GM23338 (cell line): ENCODE measurements at regions not wholly inside any gene's neighbourhood (a gene's known extent, or its start where the extent isn't known, plus 50 kb on each side); places are given as distances from the start of the nearest gene placed in this dataset.

ENCODE experiments used
- ATAC-seq: fragments of 200-7000 bp; cut with Tn5 transposase; 3 replicates; pipeline ENCODE4 v1.9.1; 2020
- DNase-seq: peaks from one replicate; pipeline ENCODE4 v3.0.0-alpha.2; 2015; ENCODE audit warnings: low spot score
- H2AFZ ChIP-seq: fragments of 200-600 bp; sonication (generic); 2 replicates; pipeline ENCODE4 v1.8.0; 2016; ENCODE audit warnings: antibody characterized with exemption, mild to moderate bottlenecking, moderate library complexity
- H3F3A ChIP-seq: fragments of 200-600 bp; sonication (generic); replicated peaks from 2 replicates; pipeline ENCODE4 v1.8.0; 2017; ENCODE audit warnings: antibody characterized with exemption, mixed run types, low read depth
- H3K27ac ChIP-seq: fragments of 200-600 bp; sonication (generic); 2 replicates; pipeline ENCODE4 v1.6.1; 2016; ENCODE audit warnings: low read depth
- H3K27me3 ChIP-seq: fragments of 200-600 bp; sonication (generic); 2 replicates; pipeline ENCODE4 v1.8.0; 2016; ENCODE audit warnings: mild to moderate bottlenecking, mixed run types, moderate library complexity; ENCODE audit not compliant: insufficient read depth
- H3K36me3 ChIP-seq: fragments of 200-600 bp; sonication (generic); 2 replicates; pipeline ENCODE4 v1.8.0; 2016; ENCODE audit warnings: mild to moderate bottlenecking; ENCODE audit not compliant: insufficient read depth
- H3K4me1 ChIP-seq: fragments of 200-600 bp; sonication (generic); 2 replicates; pipeline ENCODE4 v1.8.0; 2016; ENCODE audit warnings: mild to moderate bottlenecking, moderate library complexity; ENCODE audit not compliant: insufficient read depth
- H3K4me2 ChIP-seq: fragments of 200-600 bp; sonication (generic); 2 replicates; pipeline ENCODE4 v1.7.1; 2017; ENCODE audit warnings: mixed run types
- H3K4me3 ChIP-seq: fragments of 200-600 bp; sonication (generic); 2 replicates; pipeline ENCODE4 v1.6.1; 2016; ENCODE audit warnings: mixed run types
- H3K79me2 ChIP-seq: fragments of 200-600 bp; sonication (generic); replicated peaks from 2 replicates; pipeline ENCODE4 v1.8.0; 2017; ENCODE audit warnings: mild to moderate bottlenecking; ENCODE audit not compliant: insufficient read depth
- H3K9me2 ChIP-seq: fragments of 200-600 bp; sonication (generic); 2 replicates; pipeline ENCODE4 v1.8.0; 2017; ENCODE audit not compliant: insufficient read depth
- H4K20me1 ChIP-seq: fragments of 200-600 bp; sonication (generic); replicated peaks from 2 replicates; pipeline ENCODE4 v1.8.0; 2017; ENCODE audit warnings: mild to moderate bottlenecking; ENCODE audit not compliant: insufficient read depth
- H3K27ac Mint-ChIP-seq: 2 replicates; pipeline ENCODE4 v1.8.0; 2020; ENCODE audit warnings: inconsistent platforms, mild to moderate bottlenecking, moderate library complexity, mixed read lengths
- H3K27me3 Mint-ChIP-seq: 3 replicates; pipeline ENCODE4 v1.8.0; 2022; ENCODE audit warnings: low read depth, mild to moderate bottlenecking, moderate library complexity, mixed read lengths, inconsistent platforms; ENCODE audit not compliant: insufficient read depth, poor library complexity
- H3K36me3 Mint-ChIP-seq: 3 replicates; pipeline ENCODE4 v1.8.0; 2021; ENCODE audit warnings: low read depth, mild to moderate bottlenecking, inconsistent platforms, moderate library complexity, mixed read lengths
- H3K4me1 Mint-ChIP-seq: 3 replicates; pipeline ENCODE4 v1.8.0; 2020; ENCODE audit warnings: mild to moderate bottlenecking, inconsistent platforms, mixed read lengths
- H3K4me3 Mint-ChIP-seq: 3 replicates; pipeline ENCODE4 v1.8.0; 2021; ENCODE audit warnings: moderate library complexity, mild to moderate bottlenecking, inconsistent platforms, mixed read lengths
- H3K9me3 Mint-ChIP-seq: 3 replicates; pipeline ENCODE4 v1.8.0; 2020; ENCODE audit warnings: moderate library complexity, mild to moderate bottlenecking, inconsistent platforms, mixed read lengths
- CREB1 ChIP-seq: fragments of 250-450 bp; sonication (Bioruptor Pico); IDR thresholded peaks from 2 replicates; pipeline ENCODE4 v1.5.0; 2020; ENCODE audit warnings: low read depth, mild to moderate bottlenecking, moderate library complexity
- EZH2 ChIP-seq: fragments of 200-600 bp; sonication (generic); IDR thresholded peaks from one replicate; pipeline ENCODE4 v1.8.0; 2017; ENCODE audit warnings: antibody characterized with exemption, mild to moderate bottlenecking, low read depth; ENCODE audit not compliant: unreplicated experiment
- EZH2phosphoT487 ChIP-seq: fragments of 200-600 bp; sonication (generic); IDR thresholded peaks from one replicate; pipeline ENCODE4 v1.8.1; 2018; ENCODE audit warnings: antibody characterized with exemption; ENCODE audit not compliant: unreplicated experiment
- JUNB ChIP-seq: IDR thresholded peaks from one replicate; pipeline ENCODE4 v1.6.1; 2016; ENCODE audit warnings: antibody characterized with exemption; ENCODE audit not compliant: unreplicated experiment
- NANOG ChIP-seq: IDR thresholded peaks from 2 replicates; pipeline ENCODE4 v1.6.1; 2016; ENCODE audit warnings: antibody characterized with exemption, borderline replicate concordance
- REST ChIP-seq: IDR thresholded peaks from one replicate; pipeline ENCODE4 v1.6.1; 2018; ENCODE audit warnings: antibody characterized with exemption; ENCODE audit not compliant: unreplicated experiment
- STAT1 ChIP-seq: IDR thresholded peaks from one replicate; pipeline ENCODE4 v1.6.1; 2016; ENCODE audit warnings: antibody characterized with exemption; ENCODE audit not compliant: unreplicated experiment
- ZNF114 ChIP-seq: fragments of 250-450 bp; sonication (Bioruptor Pico); IDR thresholded peaks from 2 replicates; pipeline ENCODE4 v1.5.0; 2020; ENCODE audit warnings: mild to moderate bottlenecking, moderate library complexity
- ZNF331 ChIP-seq: fragments of 250-450 bp; sonication (Bioruptor Pico); IDR thresholded peaks from 2 replicates; pipeline ENCODE4 v1.5.0; 2020; ENCODE audit warnings: low read depth, mild to moderate bottlenecking, moderate library complexity
- TF ChIP-seq, protein P1 (sequence below), 2 experiments: fragments of 200-600 bp in 1 of 2; sonication (generic) in 1 of 2; conservative IDR thresholded peaks; 2 replicates each; pipeline versions ENCODE4 v1.5.1 to v1.6.1; 2016 to 2017; ENCODE audit warnings: antibody characterized with exemption in 2 of 2, low read depth in 2 of 2, mild to moderate bottlenecking in 2 of 2, moderate library complexity in 1 of 2
- TF ChIP-seq, protein P2 (sequence below): IDR thresholded peaks from 2 replicates; pipeline ENCODE4 v1.6.1; 2016; ENCODE audit warnings: antibody characterized with exemption

DNA sequence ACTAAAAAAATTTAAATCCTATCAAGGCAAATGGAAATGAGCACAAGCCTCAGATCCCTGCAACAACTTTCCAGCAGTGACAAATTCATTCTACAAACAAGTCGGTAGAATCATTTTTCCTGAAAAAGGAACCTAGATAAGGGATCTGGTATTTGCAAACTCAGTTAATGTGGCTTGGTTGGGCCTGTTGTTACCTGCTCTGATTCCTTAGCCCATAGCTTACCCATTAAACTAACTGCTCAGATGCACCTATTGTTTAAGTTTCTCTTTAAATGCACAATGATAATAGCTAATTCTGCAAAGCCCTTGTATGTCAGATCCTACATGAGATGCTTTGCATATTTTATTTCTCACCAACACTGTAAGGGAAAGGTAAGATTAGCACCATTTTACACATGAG is 377.4 kb upstream of the RGMA start (continued):
- TF ChIP-seq, protein P1, sequence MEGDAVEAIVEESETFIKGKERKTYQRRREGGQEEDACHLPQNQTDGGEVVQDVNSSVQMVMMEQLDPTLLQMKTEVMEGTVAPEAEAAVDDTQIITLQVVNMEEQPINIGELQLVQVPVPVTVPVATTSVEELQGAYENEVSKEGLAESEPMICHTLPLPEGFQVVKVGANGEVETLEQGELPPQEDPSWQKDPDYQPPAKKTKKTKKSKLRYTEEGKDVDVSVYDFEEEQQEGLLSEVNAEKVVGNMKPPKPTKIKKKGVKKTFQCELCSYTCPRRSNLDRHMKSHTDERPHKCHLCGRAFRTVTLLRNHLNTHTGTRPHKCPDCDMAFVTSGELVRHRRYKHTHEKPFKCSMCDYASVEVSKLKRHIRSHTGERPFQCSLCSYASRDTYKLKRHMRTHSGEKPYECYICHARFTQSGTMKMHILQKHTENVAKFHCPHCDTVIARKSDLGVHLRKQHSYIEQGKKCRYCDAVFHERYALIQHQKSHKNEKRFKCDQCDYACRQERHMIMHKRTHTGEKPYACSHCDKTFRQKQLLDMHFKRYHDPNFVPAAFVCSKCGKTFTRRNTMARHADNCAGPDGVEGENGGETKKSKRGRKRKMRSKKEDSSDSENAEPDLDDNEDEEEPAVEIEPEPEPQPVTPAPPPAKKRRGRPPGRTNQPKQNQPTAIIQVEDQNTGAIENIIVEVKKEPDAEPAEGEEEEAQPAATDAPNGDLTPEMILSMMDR (conservative IDR thresholded peaks at IDR 0.05; ENCODE audit: low read depth in 2 of 2), result no peak
- TF ChIP-seq NANOG (no peak), CREB1 (CRISPR knock-in tag) (no peak), ZNF114 (CRISPR knock-in tag) (no peak), JUNB (no peak), STAT1 (no peak), EZH2 (no peak), EZH2phosphoT487 (no peak), REST (no peak)
- TF ChIP-seq, protein P2, sequence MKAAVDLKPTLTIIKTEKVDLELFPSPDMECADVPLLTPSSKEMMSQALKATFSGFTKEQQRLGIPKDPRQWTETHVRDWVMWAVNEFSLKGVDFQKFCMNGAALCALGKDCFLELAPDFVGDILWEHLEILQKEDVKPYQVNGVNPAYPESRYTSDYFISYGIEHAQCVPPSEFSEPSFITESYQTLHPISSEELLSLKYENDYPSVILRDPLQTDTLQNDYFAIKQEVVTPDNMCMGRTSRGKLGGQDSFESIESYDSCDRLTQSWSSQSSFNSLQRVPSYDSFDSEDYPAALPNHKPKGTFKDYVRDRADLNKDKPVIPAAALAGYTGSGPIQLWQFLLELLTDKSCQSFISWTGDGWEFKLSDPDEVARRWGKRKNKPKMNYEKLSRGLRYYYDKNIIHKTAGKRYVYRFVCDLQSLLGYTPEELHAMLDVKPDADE, result no peak

DNA sequence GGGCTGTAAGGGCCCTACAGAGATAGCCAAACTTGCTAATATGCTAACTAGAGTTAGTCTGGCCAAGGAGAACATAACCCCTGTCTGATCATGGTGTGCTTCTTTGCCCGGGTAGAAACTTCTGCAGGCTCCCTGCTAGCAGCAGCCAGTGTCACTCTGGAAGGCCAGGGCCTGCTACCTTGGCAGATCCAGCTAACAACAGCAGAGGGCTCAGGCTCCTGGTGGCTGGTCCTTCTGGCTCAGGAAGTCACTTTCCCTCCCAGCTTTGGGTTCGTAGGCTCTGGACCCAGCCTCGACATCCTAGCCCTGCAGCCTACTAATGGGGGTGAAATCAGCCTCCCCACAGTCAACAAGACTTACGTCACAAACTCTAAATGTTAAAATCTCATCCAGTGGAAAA is 373.7 kb upstream of the RGMA start:
- DNase-seq (no peak), ATAC-seq (no peak)
- TF ChIP-seq, protein P1 (conservative IDR thresholded peaks at IDR 0.05; ENCODE audit: low read depth in 2 of 2), result peak in 1 of 2 experiments; percentile 13; a peak in 1 of 4 replicates
- TF ChIP-seq ZNF331 (CRISPR knock-in tag), result no peak
- no peaks in the 10 kb centered on the region for H3K36me3 ChIP-seq
- no peaks in the 10 kb centered on the region for H3F3A ChIP-seq
- Mint-ChIP-seq H3K4me1 (peaks cover 14% of the 10 kb centered on the region), H3K9me3 (no peaks in the 10 kb centered on the region), H3K36me3 (no peaks in the 10 kb centered on the region), H3K27me3 (peaks cover 8% of the 10 kb centered on the region), H3K4me3 (no peak overlapping the region), H3K27ac (no peak overlapping the region)
- H3K27ac ChIP-seq, result no peak overlapping the region
- H3K79me2 ChIP-seq, result no peaks in the 10 kb centered on the region
- H2AFZ ChIP-seq, result no peak overlapping the region
- H3K4me1 ChIP-seq, result peaks cover 22% of the 10 kb centered on the region
- no peaks in the 10 kb centered on the region for H3K27me3 ChIP-seq
- peaks cover 3% of the 10 kb centered on the region; the same call in 1 of the 2 replicates for H3K9me2 ChIP-seq
- no peak overlapping the region for H3K4me3 ChIP-seq
- no peak overlapping the region for H3K4me2 ChIP-seq
- H4K20me1 ChIP-seq, result no peaks in the 10 kb centered on the region
